Jurkat, Clone E6-1 (cell line): ENCODE measurements at regions not wholly inside any gene's neighbourhood (a gene's known extent, or its start where the extent isn't known, plus 50 kb on each side); places are given as distances from the start of the nearest gene placed in this dataset.
"Not testable (repeated sequence)": the region's sequence is repeated elsewhere in the genome, so short reads cannot be mapped to it uniquely, and the experiment has no call there.

ENCODE experiments used
- DNase-seq: peaks from one replicate; pipeline ENCODE4 v3.0.0-alpha.2; 2011; ENCODE audit warnings: low read depth, low spot score
- H3K4me3 ChIP-seq: 2 replicates; pipeline ENCODE4 v1.5.1; 2011; ENCODE audit warnings: mild to moderate bottlenecking, low read length, control low read depth, moderate library complexity

DNA sequence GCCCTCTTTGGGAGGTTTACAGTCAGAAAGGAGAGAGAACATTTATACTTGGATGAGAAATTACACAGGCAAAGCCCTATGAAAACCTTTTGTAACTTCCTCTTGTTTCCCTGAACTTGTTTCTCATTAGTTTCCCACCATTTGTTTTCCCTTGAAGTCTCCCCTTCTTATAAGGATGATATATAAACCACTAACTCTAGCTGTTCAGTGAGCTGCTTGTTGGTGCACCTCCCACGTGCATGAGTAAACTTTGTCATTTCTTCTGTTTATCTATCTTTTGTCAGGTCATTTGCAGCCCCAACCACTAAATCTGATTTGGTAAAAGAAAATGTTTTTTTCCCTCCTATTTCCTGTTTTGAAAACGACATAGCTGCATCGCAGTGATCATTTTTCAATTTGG lies 919.9 kb downstream of the SLITRK1 start:
- DNase-seq = no peak
- H3K4me3 ChIP-seq = no peak overlapping the region

DNA sequence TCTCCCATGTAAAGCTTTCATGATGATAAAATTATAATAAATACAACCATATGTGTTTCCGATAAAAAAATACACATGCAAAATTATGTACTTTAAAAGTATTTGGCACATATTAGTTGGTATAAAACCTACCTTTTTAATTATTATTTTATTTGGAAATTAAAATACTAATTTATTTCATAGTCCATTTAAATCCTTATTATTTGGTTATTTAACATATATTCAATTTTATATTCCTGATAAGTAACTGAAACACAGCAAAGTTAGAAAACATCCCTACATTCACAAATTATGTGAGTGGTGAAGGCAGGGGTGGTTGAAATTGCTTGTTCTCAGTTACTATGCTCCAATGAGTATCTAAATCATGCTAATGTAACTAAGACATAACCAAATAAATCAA lies 920.5 kb downstream of the SLITRK1 start:
- DNase-seq = no peak
- no peak overlapping the region for H3K4me3 ChIP-seq

DNA sequence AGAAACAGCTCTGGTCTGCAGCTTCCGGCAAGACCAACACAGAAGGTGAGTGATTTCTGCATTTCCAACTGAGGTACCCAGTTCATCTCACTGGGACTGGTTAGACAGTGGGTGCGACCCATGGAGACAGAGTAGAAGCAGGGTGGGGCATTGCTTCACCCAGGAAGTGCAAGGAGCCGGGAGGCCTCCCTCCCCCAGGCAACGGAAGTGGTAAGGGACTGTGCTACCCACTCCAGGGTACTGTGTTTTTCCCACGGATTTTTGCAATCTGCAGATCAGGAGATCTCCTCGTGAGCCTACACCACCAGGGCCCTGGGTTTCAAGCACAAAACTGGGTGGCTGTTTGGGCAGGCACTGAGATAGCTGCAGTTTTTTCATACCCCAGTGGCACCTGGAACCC lies 929.9 kb downstream of the SLITRK1 start:
- not testable (repeated sequence) for H3K4me3 ChIP-seq, DNase-seq

DNA sequence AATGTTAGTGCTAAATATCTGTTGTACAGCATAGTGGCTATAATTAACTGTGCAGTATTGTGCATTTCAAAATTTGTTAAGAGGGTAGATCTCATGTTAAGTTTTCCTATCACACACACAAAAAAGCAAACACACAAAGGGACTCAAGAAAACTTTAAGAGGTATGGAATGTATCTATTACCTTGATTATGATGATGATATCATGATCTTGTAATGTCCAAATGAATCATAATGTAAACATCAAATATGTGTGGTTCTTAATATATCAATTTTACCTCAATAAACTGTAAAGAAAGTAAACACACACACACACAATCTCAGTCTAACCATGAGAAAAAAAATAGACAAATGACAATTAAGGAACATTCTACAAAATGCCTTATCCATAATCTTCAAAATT lies 934.6 kb downstream of the SLITRK1 start:
- DNase-seq = no peak

DNA sequence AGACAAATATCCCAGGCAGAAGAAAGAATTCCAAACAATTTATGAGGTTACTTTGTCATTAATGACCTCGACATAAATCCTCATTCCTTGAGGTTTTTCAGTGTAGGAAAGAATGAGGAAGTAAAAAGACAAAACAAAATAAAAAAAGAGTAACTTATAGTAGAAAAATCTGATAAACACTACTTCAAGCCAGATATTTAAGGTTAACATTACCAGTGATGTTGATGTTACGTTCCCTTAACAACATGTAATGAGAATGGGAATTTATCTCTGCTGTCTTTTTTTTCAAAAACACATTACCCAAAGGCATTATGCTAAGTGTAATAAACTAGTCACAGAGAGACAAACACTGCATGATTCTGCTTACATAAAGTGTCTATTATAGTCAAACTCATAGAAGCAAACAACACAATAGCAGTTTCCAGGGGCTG lies 935.1 kb downstream of the SLITRK1 start:
- no peak overlapping the region for H3K4me3 ChIP-seq
- no peak for DNase-seq

More for the DNA sequence above, 934.6 kb downstream of the SLITRK1 start:
- no peak overlapping the region for H3K4me3 ChIP-seq

DNA sequence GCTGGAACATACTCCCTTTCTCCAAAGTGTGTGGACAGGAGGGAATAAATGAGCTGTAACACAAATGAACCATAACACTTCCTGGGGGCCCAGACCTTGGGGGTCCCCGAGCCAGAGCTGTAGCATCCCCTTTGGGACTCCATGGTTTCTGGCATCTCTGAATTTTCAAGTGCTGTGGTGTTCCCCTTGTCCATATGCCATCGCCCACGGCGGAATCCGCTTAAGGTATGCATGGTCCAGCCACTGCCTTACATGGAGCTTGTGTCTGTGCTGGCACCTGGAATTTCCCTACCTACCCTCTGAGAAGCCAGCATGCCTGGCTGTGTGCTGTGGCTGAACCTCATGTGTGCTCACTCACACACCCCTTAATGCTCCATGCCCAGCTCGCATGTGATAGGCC lies 943.6 kb downstream of the SLITRK1 start:
- no peak for DNase-seq
- H3K4me3 ChIP-seq = no peak overlapping the region

DNA sequence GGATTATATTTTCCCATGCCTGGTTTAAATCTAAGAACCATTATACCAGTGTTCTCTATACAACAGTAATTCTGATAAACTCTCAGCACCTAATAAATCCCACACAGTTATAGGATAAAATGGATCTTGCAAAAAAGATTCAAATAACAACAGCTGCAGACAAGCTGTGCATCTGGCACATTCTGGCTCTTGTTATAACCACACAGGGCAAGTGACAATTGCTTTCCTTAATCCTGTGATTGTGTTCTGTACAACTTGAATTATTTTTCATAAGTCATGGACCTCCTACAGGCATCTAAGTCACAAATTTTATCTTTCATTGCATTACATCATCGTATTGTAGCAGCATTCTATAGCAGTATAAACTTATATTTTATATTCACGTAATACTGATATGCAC lies 948.3 kb downstream of the SLITRK1 start:
- no peak for DNase-seq
- H3K4me3 ChIP-seq = no peak overlapping the region

DNA sequence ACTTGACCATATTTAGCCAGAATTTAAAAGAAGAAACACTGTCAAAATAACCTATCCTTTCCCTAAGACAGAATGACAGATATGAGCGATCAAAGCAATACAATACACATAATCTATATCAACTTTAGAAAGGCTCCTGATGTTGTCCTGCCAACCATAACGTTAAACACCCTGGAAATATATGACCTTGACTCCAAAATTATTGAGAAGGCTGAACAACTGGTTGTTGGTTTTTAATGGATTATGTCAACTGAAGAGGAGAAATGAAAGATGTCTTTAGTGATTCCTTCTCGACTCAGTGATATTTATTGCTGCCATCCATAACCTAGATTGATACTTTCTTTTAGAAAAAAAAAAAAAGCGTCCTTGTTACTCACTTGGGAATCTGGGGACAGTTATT lies 957.2 kb downstream of the SLITRK1 start:
- no peak for DNase-seq
- no peak overlapping the region for H3K4me3 ChIP-seq

DNA sequence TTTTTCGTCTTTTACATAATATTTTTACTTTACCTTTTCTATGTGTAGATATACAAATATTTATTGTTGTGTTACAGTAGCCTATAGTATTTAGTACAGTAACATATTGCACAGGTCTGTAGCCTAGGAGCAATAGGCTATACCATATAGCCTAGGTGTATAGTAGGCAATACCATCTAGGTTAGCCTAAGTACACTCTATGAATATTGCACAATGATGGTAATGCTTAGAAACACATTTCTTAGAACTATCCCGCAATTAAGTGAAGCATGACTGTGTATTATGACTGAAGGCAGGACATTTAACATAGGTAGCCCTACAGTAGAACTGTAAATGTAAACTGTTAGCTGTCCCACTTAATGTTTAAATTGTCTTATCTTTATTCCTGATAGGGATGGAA lies 964.3 kb downstream of the SLITRK1 start:
- H3K4me3 ChIP-seq = no peak overlapping the region
- DNase-seq = no peak

DNA sequence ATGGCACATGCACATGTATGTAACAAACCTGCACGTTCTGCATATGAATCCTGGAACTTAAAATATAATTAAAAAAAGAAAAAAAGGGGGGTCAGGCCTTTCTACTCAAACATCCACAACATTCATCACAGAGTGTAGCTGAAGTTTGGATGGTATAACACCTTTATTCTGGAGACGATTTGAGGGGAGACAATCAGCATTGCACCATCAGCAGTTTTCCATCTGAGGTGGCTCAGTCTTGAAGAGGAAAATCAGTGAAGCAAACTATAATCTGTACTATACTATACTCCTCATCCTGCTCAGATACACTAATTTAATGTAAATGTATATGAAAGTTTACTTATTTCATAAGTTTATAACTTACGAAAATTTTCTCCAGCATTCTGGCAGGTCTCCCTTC lies 969.7 kb downstream of the SLITRK1 start:
- no peak overlapping the region for H3K4me3 ChIP-seq
- no peak for DNase-seq

DNA sequence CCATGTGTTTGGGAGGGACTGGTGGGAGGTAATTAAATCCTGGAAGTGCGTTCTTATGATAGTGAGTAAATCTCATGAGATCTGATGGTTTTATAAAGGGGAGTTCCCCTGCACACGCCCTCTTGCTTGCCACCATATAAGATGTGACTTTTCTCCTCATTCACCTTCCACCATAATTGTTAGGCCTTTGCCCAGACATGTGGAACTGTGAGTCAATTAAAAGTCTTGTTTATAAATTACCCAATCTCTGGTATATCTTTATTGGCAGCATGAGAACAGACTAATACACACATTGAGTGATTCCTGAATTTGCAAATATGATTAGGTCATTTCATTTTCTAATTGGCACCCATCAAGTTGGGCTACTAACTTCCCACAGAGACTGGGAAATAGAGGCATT lies 977.2 kb downstream of the SLITRK1 start:
- H3K4me3 ChIP-seq = no peak overlapping the region
- no peak for DNase-seq

DNA sequence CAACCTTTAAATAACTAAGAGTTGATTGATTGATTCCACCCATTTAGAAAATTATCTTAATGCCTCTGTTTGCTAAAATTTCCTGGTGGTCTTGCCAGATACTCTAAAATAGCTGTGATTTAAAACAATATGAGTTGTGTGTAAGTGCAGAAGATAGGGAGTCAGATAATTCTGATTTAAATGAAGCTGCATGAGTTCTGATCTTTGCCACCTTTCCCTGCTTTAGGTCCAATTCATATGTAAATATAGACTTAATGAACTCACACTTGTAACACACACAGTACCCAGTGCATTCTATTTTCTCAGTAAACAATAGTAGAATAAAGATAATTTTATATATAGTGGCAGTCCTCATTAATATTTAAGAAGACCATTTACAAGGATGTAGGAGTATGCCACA lies 981.8 kb downstream of the SLITRK1 start:
- no peak overlapping the region for H3K4me3 ChIP-seq
- no peak for DNase-seq

DNA sequence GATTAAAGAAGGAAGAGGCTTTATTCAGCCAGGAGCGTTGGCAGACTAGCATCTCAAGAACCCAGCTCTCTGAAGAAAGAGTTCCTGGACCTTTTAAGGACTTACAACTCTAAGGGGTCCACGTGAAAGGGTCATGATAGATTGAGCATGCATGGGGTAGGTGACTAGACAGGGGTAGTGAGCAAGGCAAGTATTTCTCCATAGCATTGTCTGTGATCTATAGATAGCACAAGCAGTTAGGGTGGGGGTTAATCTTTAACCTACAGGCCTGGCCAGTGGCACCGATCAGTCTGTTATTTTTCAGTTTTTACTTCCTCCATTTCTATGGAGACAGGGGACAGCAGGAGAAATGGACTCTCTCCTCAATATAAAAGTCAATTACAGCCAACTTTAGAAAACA lies 983.7 kb downstream of the SLITRK1 start:
- no peak for DNase-seq
- no peak overlapping the region for H3K4me3 ChIP-seq

DNA sequence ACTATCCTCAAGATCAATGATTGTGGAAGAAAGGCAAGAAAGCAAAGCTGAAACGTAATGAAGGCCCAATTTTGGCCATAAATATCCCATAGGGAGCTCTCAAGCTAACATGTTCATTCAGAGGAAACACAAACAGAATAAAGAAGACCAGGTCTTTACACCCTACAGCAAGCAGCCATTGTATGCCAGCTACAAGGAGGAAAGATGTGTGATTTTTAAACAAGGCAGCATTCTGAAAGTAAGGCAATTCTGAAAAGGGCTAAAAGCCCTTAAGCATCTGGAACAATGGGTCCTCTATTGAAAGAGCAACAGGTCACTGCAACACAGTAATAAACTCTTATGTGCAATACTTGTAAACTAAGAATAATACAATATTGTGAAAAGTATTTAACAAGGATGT lies 1002.4 kb downstream of the SLITRK1 start:
- no peak for DNase-seq
- H3K4me3 ChIP-seq = no peak overlapping the region

DNA sequence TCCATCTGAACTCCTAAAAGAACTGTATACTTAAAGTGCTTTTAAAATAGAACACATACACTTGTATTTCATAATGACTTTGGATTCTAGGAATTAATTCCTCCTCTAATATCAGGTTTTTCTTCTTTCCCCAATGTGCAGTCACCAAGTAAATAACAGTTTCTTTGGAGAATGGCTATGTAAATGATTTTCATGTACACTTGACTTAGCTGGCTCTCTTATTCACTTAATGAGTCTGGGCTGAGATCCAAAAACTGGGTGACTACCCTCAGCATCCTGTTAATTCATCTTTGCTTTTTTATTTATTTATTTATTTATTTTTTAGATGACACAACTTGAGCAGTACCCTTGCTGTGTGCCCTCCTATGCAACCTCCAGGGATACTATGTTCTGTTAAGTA lies 1003.7 kb downstream of the SLITRK1 start:
- DNase-seq = no peak
- no peak overlapping the region for H3K4me3 ChIP-seq

DNA sequence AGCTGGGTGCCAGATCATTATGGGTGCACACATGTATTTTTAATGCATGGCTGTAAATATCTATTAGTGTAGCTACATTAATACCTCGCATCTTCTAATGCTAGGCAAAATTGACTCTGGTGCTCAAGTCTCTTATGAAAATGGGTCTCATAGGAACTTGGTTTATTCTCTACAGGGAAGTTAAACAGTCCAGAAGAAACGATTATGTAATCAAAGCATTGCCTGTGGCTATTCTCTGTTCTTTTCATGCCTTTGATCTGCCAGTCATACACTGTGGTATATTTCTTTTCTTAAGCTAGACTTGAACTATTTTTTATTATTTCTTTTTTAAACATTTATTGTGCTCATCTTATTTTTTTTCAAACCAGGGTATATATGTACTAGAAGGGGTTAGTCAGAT lies 1015.0 kb downstream of the SLITRK1 start:
- DNase-seq = no peak
- H3K4me3 ChIP-seq = no peak overlapping the region

DNA sequence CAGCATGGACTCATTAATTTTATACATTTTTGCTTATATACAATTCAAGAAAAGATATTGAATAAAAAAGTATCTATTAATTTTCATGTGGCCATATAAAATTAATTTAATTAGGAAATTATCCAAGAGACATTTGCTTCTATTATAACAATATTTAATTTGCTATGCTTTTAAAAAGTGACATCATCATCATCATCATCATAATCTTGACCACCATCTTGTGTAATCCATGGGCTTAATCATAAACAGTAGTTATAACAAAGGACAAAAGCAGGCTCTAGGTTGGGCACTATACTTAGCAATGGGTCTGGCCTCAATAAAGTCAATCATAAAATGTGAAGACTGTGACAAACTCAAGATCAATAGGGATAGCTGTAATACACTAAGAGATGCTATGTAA lies 1031.6 kb downstream of the SLITRK1 start:
- DNase-seq = no peak
- H3K4me3 ChIP-seq = no peak overlapping the region

DNA sequence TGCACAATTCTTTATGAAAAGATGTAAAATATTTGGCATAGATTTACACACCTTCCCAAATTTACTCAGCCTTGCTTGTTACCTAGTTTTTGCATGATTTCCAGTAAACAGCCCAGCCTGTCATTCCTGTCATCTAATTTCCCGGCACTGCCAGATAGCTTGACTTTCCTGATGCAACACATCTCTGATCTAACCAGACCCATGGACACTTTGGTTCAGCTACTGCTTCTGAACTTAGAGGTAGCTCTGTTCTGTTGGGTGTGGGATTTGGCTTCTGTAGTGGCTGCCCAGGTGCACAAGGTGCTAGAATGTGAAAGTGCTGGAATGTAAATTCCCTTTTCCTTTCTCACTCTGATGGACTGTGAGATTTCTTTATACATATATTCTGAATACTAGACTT lies 1033.5 kb downstream of the SLITRK1 start:
- H3K4me3 ChIP-seq = no peak overlapping the region
- no peak for DNase-seq

DNA sequence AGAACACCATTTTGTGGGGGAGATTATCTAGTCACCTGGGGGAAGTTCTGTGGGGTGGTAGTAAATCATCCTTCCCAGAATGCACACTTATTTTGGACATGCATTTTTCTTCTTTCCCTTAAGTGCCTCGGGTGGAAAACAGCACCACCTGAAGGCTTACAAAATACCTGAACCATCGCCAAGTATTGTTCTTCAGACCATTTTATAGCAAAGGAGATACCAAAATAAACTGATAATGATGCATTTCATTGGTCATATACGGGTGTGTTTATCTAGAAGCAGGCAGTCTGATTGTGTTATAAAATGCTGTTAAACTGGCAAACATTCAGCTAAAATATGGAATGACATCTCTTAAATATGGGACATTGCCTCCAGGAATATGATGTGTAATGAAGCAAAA lies 1034.7 kb downstream of the SLITRK1 start:
- no peak for DNase-seq
- H3K4me3 ChIP-seq = no peak overlapping the region

DNA sequence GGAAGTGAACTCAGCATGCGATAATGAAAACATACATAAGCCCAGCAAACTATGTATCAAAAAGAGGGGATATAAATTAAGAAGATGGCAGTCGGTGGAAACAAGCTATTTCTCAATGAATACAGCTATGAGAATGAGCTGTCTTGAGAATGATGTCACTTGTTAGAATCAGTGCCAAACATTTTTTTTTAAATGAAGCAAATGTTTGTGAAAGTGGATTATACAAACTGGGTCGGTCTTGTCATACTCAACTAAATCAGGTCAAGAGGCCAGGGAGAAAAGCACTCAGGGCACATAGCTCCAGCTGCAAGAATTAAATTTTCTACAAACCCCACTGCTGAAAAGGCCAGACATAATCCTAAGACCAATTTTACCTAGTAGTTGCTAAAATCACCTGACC lies 1048.4 kb downstream of the SLITRK1 start:
- DNase-seq = no peak
- no peak overlapping the region for H3K4me3 ChIP-seq

DNA sequence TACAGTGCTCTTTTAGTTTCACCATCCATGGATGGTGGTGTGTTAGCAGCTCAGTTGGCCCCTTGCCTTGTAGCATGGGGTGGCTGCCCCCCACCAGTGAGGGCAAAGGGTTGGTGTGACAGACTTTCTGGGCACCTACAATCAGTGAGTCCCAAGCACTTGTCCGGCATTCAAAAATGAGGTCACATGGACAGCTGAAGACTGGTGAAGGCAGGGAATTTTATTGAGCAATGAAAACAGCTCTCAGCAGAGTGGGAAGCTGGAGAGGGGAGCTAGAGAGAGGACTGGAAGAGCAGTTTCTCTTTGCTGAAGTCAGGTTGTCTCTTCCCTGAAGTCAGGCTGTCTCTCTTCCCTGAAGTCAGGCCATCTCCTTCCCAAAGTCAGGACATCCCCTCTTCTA lies 1053.2 kb downstream of the SLITRK1 start:
- no peak overlapping the region for H3K4me3 ChIP-seq
- DNase-seq = no peak

DNA sequence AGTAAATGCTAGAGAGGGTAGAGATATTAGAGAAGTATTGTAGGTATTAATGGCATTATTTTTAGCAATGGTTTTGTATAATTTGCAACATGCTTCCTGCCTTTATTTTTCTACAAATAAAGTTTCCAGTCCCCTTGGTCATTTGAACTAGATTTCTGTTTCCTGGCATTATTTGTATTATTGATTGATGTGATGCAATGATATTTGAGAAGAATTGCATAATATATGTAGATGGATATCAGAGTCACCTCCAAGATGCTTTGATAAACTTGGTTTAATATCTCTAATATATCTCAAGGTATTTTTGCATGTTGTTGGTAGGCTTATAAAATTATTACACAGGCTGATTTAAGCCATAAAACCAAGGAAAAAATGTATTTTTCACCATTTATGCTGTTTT lies 1054.5 kb downstream of the SLITRK1 start:
- DNase-seq = no peak
- no peak overlapping the region for H3K4me3 ChIP-seq
